SK-N-SH treated with all-trans-retinoic acid at 6 μM for 48 hours (cell line): ENCODE measurements at regions not wholly inside any gene's neighbourhood (a gene's known extent, or its start where the extent isn't known, plus 50 kb on each side); places are given as distances from the start of the nearest gene placed in this dataset.

Source experiments
- ATAC-seq: fragments of 200-7000 bp; cut with Tn5 transposase; 3 replicates; pipeline ENCODE4 v1.9.1; 2020; ENCODE audit warnings: mild to moderate bottlenecking, moderate library complexity
- ARNTL ChIP-seq: fragments of 450-650 bp; formaldehyde crosslinking; IDR thresholded peaks from 2 replicates; pipeline ENCODE4 v1.5.0; 2020; ENCODE audit warnings: low read depth, mild to moderate bottlenecking, moderate library complexity, borderline replicate concordance
- CREB5 ChIP-seq: fragments of 250-450 bp; sonication (Bioruptor Pico); IDR thresholded peaks from 2 replicates; pipeline ENCODE4 v1.5.1; 2020; ENCODE audit warnings: low read depth, mild to moderate bottlenecking, moderate library complexity
- CSDC2 ChIP-seq: fragments of 250-450 bp; sonication (Bioruptor Pico); IDR thresholded peaks from 2 replicates; pipeline ENCODE4 v1.5.0; 2020; ENCODE audit warnings: mild to moderate bottlenecking, moderate library complexity
- CSRNP3 ChIP-seq: fragments of 250-450 bp; sonication (Bioruptor Pico); IDR thresholded peaks from 2 replicates; pipeline ENCODE4 v1.5.1; 2021; ENCODE audit warnings: mild to moderate bottlenecking, moderate library complexity
- GLIS3 ChIP-seq: fragments of 250-450 bp; sonication (Bioruptor Pico); IDR thresholded peaks from 2 replicates; pipeline ENCODE4 v1.5.0; 2020; ENCODE audit warnings: mild to moderate bottlenecking, moderate library complexity
- PATZ1 ChIP-seq: fragments of 250-450 bp; sonication (Bioruptor Pico); IDR thresholded peaks from 2 replicates; pipeline ENCODE4 v1.8.0; 2020; ENCODE audit warnings: mild to moderate bottlenecking, moderate library complexity, borderline replicate concordance
- PPARA ChIP-seq: fragments of 250-450 bp; sonication (Bioruptor Pico); IDR thresholded peaks from 2 replicates; pipeline ENCODE4 v1.5.0; 2020; ENCODE audit warnings: mild to moderate bottlenecking, borderline replicate concordance
- RARB ChIP-seq: fragments of 250-450 bp; sonication (Bioruptor Pico); IDR thresholded peaks from 2 replicates; pipeline ENCODE4 v1.8.0; 2021; ENCODE audit warnings: mild to moderate bottlenecking, moderate library complexity
- SNAI2 ChIP-seq: fragments of 250-450 bp; sonication (Bioruptor Pico); IDR thresholded peaks from 2 replicates; pipeline ENCODE4 v1.5.0; 2020; ENCODE audit warnings: mild to moderate bottlenecking, moderate library complexity
- TOX ChIP-seq: fragments of 250-450 bp; sonication (Bioruptor Pico); IDR thresholded peaks from 2 replicates; pipeline ENCODE4 v1.8.0; 2021; ENCODE audit warnings: mild to moderate bottlenecking, moderate library complexity, borderline replicate concordance
- TSHZ2 ChIP-seq: fragments of 250-450 bp; sonication (Bioruptor Pico); IDR thresholded peaks from 2 replicates; pipeline ENCODE4 v1.5.0; 2020; ENCODE audit warnings: mild to moderate bottlenecking, moderate library complexity
- ZC3H10 ChIP-seq: fragments of 250-450 bp; sonication (Bioruptor Pico); IDR thresholded peaks from 2 replicates; pipeline ENCODE4 v1.5.1; 2021; ENCODE audit warnings: mild to moderate bottlenecking, moderate library complexity
- ZFP3 ChIP-seq: fragments of 250-450 bp; sonication (Bioruptor Pico); IDR thresholded peaks from 2 replicates; pipeline ENCODE4 v1.5.0; 2020; ENCODE audit warnings: mild to moderate bottlenecking, moderate library complexity
- ZFP30 ChIP-seq: fragments of 450-650 bp; formaldehyde crosslinking; IDR thresholded peaks from 2 replicates; pipeline ENCODE4 v1.5.0; 2022; ENCODE audit warnings: mild to moderate bottlenecking, moderate library complexity
- ZNF565 ChIP-seq: fragments of 450-650 bp; formaldehyde crosslinking; conservative IDR thresholded peaks from 2 replicates; pipeline ENCODE4 v1.5.0; 2020; ENCODE audit warnings: low read depth, mild to moderate bottlenecking, moderate library complexity
- ZNF70 ChIP-seq: fragments of 450-650 bp; formaldehyde crosslinking; IDR thresholded peaks from 2 replicates; pipeline ENCODE4 v1.5.0; 2020; ENCODE audit warnings: mild to moderate bottlenecking, moderate library complexity
- ZNF8 ChIP-seq: fragments of 450-650 bp; formaldehyde crosslinking; IDR thresholded peaks from 2 replicates; pipeline ENCODE4 v1.5.0; 2020; ENCODE audit warnings: mild to moderate bottlenecking, moderate library complexity

DNA sequence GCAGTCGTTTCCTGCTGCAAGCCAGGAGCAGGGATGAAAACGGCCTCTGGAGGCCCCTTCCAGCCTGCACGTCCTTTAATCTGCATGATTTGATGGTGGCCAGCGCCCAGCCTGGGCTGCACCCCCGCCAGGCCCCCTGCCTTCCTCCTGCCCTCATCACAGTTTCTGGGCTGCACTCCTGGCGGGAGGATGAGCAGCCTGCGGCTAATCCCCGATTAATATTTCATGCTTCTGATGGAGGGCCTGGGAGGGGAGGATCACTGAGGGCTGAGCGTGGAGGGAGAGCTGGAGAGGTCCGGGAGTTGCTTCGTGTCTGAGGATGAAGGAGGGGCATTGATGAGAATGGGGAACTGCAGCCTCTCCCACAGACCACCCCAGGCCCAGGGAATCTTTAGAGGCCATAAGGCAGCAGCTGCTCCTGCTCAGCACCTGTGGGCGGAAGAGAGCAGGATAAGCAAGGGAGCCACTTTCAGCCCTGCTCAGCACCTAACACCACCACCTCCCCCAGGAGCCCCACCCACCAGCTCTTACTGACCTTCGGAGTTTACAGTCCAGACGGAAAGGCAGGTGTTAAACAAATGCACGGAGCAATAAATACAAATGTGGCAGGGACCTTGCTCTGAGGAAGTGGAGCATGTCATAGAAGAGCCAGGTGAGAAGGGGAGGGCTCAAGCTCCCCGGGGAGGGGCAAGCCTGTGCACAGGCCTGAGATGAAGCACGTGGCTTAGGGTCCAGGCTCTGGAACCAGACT lies 135.0 kb upstream of the NECTIN1 start:
- no peak for ATAC-seq
- TF ChIP-seq PATZ1 (CRISPR knock-in tag) (no peak), ZC3H10 (CRISPR knock-in tag) (no peak), ZNF565 (no peak)

- TF ChIP-seq ZC3H10 (CRISPR knock-in tag) (no peak), CSDC2 (CRISPR knock-in tag) (no peak), PATZ1 (CRISPR knock-in tag) (no peak), ZNF8 (CRISPR knock-in tag) (no peak), ARNTL (no peak), SNAI2 (CRISPR knock-in tag) (no peak), CSRNP3 (CRISPR knock-in tag) (no peak), RARB (no peak)
- ATAC-seq = no peak
Observed at GRCh38 chr11:119863236-119863635, 134.2 kb upstream of the NECTIN1 start.

DNA sequence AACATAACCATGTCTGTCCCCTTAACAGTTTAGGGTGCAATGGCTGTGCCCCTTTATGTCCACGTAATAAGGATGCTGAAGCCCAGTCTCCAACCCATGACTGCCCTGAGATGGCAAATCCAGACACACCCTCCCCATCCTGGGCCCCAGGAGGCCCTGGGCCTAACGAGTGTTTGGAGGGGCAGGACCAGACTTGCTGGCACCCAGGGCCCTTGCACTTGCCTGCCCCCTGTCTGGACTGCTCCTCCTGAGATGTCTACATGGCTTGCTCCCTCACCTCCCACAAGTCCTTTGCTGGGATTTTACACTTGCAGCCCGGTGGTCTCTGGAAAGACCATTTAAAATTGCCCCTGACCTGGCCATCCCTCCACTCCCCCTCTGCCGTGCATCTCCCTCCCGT lies 132.2 kb upstream of the NECTIN1 start:
- no peak for TF ChIP-seq TOX (CRISPR knock-in tag)
- TF ChIP-seq SNAI2 (CRISPR knock-in tag) = no peak
- TF ChIP-seq TSHZ2 (CRISPR knock-in tag) = no peak
- no peak for TF ChIP-seq ZFP30 (CRISPR knock-in tag)
- TF ChIP-seq ZC3H10 (CRISPR knock-in tag) = no peak
- TF ChIP-seq PPARA (CRISPR knock-in tag) = no peak
- TF ChIP-seq RARB = no peak
- no peak for TF ChIP-seq CREB5 (CRISPR knock-in tag)
- no peak for TF ChIP-seq GLIS3 (CRISPR knock-in tag)
- TF ChIP-seq PATZ1 (CRISPR knock-in tag) = no peak
- no peak for TF ChIP-seq ZFP3 (CRISPR knock-in tag)
- no peak for TF ChIP-seq ZNF70 (CRISPR knock-in tag)
- TF ChIP-seq, all 23 proteins: peak for 0
- ATAC-seq = no peak
